GM18909 (cell line): ENCODE measurements at regions not wholly inside any gene's neighbourhood (a gene's known extent, or its start where the extent isn't known, plus 50 kb on each side); places are given as distances from the start of the nearest gene placed in this dataset.
A peak's percentile ranks its signal among the peaks of the same experiment; 100 is the strongest.
"Not testable (repeated sequence)": the region's sequence is repeated elsewhere in the genome, so short reads cannot be mapped to it uniquely, and the experiment has no call there.

Experiments
- ATAC-seq: cut with Tn5 transposase; IDR thresholded peaks from one replicate; pipeline ENCODE4 v1.9.1; 2021; ENCODE audit warnings: mild to moderate bottlenecking; ENCODE audit not compliant: unreplicated experiment, poor library complexity

- ATAC-seq: not testable (repeated sequence)
These were observed 51.5 kb upstream of the MUC20 start for GRCh38 chr3:195669310-195669709.

- not testable (repeated sequence) for ATAC-seq
These were observed 52.5 kb upstream of the MUC20 start for GRCh38 chr3:195668131-195668766.

- not testable (repeated sequence) for ATAC-seq
These were observed 55.5 kb upstream of the MUC20 start for GRCh38 chr3:195665311-195665710.

DNA sequence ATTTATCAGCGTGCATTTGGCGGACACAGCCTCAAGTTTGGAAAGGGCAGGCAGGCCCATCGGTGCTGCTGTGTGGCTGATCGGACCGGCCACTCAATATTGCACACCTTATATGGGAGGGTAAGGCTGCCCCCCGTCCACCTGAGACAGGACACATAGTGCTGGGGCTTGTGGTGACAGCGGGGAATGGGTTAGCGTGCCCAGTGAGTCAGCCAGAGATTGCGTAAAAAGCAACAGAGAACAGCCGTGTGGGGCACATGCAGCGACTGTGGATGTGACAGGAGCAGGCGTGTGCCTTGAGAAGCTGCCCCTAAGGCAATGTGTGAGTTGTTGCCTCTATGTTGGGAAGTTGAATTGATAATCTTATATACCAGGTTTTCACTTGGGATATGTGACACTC, 56.6 kb upstream of the MUC20 start:
- ATAC-seq: not testable (repeated sequence)

GRCh38 chr3:195659136-195659533, 61.6 kb upstream of the MUC20 start:
- not testable (repeated sequence) for ATAC-seq

DNA sequence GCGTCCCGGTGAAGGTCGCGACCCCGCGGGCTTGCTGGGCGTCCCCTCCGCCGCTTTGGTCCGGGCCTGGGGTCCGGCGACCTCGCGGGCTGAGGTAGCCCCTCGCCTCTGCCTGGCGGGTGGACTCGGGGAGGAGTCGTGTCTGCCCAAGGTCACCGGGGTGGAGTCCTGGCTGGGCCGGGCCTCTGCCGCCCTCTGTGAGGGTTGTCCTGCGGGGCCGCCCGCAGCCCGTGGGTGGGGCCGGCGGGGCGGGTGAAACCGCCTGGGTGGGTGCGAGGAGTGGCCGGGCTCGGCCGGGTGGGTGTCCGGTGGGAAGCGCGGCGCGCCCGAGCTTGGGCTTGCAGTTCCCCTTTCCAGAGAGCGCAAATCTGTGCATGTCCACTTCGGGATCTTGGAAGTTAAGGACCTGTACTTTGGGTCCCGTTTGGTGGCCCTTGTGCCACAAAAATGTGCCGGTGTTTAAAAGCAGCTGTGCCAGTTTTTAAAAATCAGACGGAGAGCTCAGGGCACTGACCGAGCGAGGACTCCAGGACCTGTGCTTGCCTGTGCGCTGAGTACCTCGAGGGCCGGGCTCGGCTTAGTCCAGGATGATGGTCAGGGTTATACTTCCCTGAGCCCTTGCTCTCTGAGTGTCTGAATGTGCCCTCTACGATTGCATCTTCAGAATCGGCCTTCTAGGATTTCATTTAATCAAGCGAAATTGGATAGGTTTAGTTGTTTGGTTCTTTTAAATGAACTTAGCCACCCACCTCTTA, 62.2 kb upstream of the MUC20 start:
- peak; percentile 44 for ATAC-seq

DNA sequence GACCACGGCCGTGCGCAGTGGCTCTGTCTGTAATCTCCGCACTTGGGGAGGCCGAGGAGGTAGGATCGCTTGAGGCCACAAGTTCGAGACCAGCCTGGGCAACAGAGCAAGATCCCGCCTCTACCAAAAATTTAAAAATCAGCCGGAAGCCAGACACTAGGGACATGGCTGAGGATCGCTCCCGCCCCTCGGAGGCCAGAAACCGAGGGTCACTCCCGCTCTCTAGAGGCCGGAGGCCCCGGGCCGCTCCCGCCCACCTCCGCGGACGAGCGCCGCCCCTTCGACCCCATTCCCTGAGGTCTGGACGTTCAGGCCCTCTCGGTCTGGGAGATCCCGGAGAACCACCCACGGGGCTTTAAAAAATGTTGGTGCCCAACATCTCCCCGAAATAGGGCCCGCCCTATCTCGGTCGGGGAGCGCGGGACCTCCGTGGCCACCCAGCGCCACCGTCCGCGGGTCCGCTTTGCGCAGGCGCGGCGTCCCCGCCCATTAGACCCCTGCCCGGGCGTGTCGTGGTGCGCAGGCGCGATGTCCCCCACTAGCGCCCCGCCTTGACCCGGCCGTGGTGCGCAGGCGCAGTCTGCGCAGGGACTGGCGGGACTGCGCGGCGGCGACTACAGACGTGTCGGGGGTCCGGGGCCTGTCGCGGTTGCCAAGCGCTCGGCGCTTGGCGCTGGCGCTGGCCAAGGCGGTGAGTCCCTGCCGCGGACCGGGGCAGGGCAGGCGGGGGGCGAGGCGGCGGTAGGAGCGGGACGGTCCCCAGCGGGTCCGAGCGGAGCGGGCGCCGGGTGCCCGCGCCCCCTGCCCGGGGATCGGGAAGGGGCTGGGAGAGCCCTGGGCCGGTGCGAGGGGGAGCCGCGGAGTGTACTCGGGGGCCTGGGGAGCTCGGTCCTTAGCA, 63.1 kb upstream of the MUC20 start:
- peak; percentile 89 for ATAC-seq

GRCh38 chr3:195656091-195656490, 64.7 kb upstream of the MUC20 start:
- ATAC-seq: not testable (repeated sequence)

- not testable (repeated sequence) for ATAC-seq
These were observed 66.0 kb upstream of the MUC20 start for GRCh38 chr3:195654746-195655145.

DNA sequence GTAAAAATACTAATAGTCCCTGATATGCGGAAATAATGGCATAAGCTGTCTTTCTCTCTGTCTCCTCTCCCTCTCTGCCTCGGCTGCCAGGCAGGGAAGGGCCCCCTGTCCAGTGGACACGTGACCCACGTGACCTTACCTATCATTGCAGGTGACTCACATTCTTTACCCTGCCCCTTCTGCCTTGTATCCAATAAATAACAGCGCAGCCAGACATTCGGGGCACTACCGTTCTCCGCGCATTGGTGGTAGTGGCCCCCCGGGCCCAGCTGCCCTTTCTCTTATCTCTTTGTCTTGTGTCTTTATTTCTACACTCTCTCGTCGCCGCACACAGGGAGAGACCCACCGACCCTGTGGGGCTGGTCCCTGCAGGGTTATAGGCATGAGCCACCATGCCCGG, 66.6 kb upstream of the MUC20 start:
- ATAC-seq: not testable (repeated sequence)

- not testable (repeated sequence) for ATAC-seq
These were observed 67.1 kb upstream of the MUC20 start for GRCh38 chr3:195653641-195654040.

DNA sequence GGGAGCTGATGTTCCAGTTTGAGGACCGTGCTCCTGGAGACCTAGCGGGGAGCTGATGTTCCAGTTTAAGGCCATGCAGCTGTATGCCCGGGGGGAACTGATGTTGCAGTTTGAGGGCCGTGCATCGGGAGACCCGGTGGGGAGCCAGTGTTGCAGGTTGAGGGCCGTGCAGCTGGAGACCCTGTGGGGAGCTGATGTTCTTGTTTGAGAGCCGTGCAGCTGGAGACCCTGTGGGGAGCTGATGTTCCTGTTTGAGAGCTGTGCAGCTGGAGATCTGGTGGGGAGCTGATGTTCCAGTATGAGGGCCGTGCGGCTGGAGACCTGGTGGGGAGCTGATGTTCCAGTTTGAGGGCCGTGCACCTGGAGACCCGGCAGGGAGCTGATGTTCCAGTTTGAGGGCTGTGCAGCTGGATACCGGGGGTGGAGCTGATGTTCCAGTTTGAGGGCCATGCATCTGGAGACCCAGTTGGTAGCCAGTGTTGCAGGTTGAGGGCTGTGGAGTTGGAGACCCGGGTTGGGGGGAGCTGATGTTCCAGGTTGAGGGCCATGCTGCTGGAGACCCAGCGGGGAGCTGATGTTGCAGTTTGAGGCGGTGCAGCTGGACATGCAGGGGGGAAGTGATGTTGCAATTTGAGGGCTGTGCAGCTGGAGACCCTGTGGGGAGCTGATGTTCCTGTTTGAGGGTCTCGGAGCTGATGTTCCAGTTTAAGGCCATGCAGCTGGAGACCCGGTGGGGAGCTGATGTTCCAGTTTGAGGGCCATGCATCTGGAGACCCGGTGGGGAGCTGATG, 64.4 kb upstream of the APOD start:
- not testable (repeated sequence) for ATAC-seq

GRCh38 chr3:195645872-195646271, 62.1 kb upstream of the APOD start:
- not testable (repeated sequence) for ATAC-seq

GRCh38 chr3:195643245-195643644, 59.5 kb upstream of the APOD start:
- not testable (repeated sequence) for ATAC-seq

- not testable (repeated sequence) for ATAC-seq
These were observed 58.6 kb upstream of the APOD start for GRCh38 chr3:195642311-195642710.

- not testable (repeated sequence) for ATAC-seq
These were observed 54.7 kb upstream of the APOD start for GRCh38 chr3:195638456-195638855.

DNA sequence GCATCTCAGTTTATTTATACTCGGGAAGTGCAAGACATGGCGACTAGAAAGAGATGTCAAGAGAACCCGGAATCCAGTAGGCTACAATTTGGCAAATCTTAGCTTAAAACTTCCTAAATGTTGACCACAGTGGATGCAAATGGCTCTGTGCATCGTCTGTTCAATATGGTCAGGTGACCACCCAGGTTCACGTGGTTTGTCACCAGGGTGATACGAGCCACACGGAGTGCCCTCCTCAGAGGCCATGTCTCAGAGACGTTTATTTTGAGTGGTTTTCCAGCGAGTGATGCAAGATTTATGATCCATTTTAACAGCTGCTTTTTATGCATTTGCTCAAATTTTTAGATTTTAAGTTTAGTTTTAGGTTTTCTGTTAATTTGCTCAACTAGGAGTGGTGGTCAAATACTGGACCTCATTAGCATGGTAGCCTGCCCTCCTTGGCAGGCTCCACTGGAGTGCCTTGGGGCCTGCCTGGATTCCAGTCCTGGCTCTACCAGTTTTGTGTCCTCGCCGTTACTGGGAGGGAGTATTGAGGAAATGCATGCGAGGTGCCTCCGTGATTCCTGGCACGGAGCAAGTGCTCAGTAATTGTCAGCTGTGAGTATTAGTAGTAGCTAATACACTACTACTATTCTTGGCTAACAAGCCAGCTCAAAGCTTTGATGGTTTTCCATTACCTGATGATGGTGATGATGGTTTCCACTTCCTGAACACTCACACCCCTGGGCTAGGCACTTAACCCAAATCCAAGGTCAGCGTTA, 53.9 kb upstream of the APOD start:
- not testable (repeated sequence) for ATAC-seq

DNA sequence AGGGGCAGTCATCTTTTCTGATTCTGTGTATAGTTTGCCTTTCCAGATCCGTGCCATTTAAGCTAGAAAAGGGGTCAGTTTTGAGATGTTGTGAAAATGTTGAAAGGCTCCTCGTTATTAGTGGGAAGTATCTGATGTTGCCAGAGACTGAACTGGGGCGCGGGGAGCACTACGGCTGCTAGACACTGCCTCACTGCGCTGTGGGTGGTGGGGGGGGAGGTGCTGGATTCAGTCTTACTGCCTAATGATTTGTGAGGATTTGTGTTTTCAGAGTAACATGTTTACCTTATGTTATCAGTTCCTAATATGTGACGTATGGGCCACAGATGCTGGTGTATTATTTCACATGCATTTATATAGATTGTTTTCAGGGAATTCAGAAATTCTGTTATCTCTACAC, 53.3 kb upstream of the APOD start:
- not testable (repeated sequence) for ATAC-seq
